AG04449 (cell line): ENCODE measurements at regions not wholly inside any gene's neighbourhood (a gene's known extent, or its start where the extent isn't known, plus 50 kb on each side); places are given as distances from the start of the nearest gene placed in this dataset.
"Not testable (repeated sequence)": the region's sequence is repeated elsewhere in the genome, so short reads cannot be mapped to it uniquely, and the experiment has no call there.

Experiments used
- CTCF ChIA-PET: fragments of 350-600 bp; formaldehyde crosslinking; extraction: SDS; loops from one replicate; lab custom pipeline; 2021; ENCODE audit warnings: antibody characterized with exemption; lab: Yijun Ruan, JAX
- POLR2A ChIA-PET: fragments of 400-600, 350-600 bp; formaldehyde crosslinking; extraction: SDS; loops from one replicate; lab custom pipeline; 2020; ENCODE audit warnings: antibody characterized with exemption, inconsistent platforms; lab: Yijun Ruan, JAX
- DNase-seq: peaks from one replicate; pipeline ENCODE4 v3.0.0-alpha.2; 2010; ENCODE audit warnings: low read depth, low spot score
- H3K4me3 ChIP-seq: 2 replicates; pipeline ENCODE4 v1.5.1; 2011; ENCODE audit warnings: low read depth, mild to moderate bottlenecking, control low read depth, low read length
- CTCF ChIP-seq: IDR thresholded peaks from one replicate; pipeline ENCODE4 v1.5.1; 2011; ENCODE audit warnings: mild to moderate bottlenecking, moderate library complexity, low read length, control low read depth, inconsistent platforms; ENCODE audit not compliant: insufficient read depth; ENCODE audit errors: missing control alignments

GRCh38 chr1:95879498-95880050 is 645.6 kb downstream of the RWDD3 start:
- DNase-seq, result no peak
- CTCF ChIA-PET, result no interaction called here
- no peak overlapping the region for H3K4me3 ChIP-seq
- POLR2A ChIA-PET, result no interaction called here
- no peak for TF ChIP-seq CTCF

- H3K4me3 ChIP-seq, result no peak overlapping the region
- no peak for DNase-seq
- ChIA-PET CTCF (no interaction called here), POLR2A (no interaction called here)
- TF ChIP-seq CTCF, result no peak
These were observed 655.0 kb downstream of the RWDD3 start for GRCh38 chr1:95888941-95889390.

GRCh38 chr1:95889400-95889799 is 655.4 kb downstream of the RWDD3 start:
- TF ChIP-seq CTCF, result no peak
- CTCF ChIA-PET, result no interaction called here
- no peak for DNase-seq
- POLR2A ChIA-PET, result no interaction called here
- no peak overlapping the region for H3K4me3 ChIP-seq

GRCh38 chr1:95893921-95894320 is 659.9 kb downstream of the RWDD3 start:
- no peak for TF ChIP-seq CTCF
- ChIA-PET POLR2A (no interaction called here), CTCF (no interaction called here)
- no peak for DNase-seq
- H3K4me3 ChIP-seq, result no peak overlapping the region

- ChIA-PET POLR2A (no interaction called here), CTCF (no interaction called here)
- DNase-seq, result no peak
- H3K4me3 ChIP-seq, result no peak overlapping the region
- no peak for TF ChIP-seq CTCF
These were observed 669.0 kb downstream of the RWDD3 start for GRCh38 chr1:95903060-95903459.

- POLR2A ChIA-PET, result no interaction called here
- DNase-seq, result no peak
- no peak for TF ChIP-seq CTCF
- CTCF ChIA-PET, result no interaction called here
- H3K4me3 ChIP-seq, result no peak overlapping the region
These were observed 671.9 kb downstream of the RWDD3 start for GRCh38 chr1:95905818-95906395.

- POLR2A ChIA-PET, DNase-seq, H3K4me3 ChIP-seq, CTCF ChIA-PET: not testable (repeated sequence)
These were observed 677.7 kb downstream of the RWDD3 start for GRCh38 chr1:95911739-95912138.
